CD8-positive, alpha-beta memory T cell (primary cell): ENCODE measurements at regions not wholly inside any gene's neighbourhood (a gene's known extent, or its start where the extent isn't known, plus 50 kb on each side); places are given as distances from the start of the nearest gene placed in this dataset.

Source experiments
- CTCF ChIA-PET: fragments of 350-600 bp; sonication (Branson Sonifier 250); formaldehyde crosslinking; loops from one replicate; lab custom pipeline; 2021; ENCODE audit warnings: antibody characterized with exemption; lab: Charles Lee
- POLR2A ChIA-PET: fragments of 350-600 bp; sonication (Branson Sonifier 250); formaldehyde crosslinking; loops from one replicate; lab custom pipeline; 2021; ENCODE audit warnings: antibody characterized with exemption; lab: Charles Lee
- DNase-seq, 5 donors: peaks; one replicate each; pipeline versions ENCODE4 v3.0.0 to v3.0.0-alpha.2; 2020 to 2022; ENCODE audit warnings: mixed read lengths in 1 of 5
- H3K27ac ChIP-seq: one replicate; pipeline ENCODE4 v1.7.0; 2013; ENCODE audit warnings: low read depth, mild to moderate bottlenecking, low read length, moderate library complexity
- H3K27me3 ChIP-seq: 2 replicates; pipeline ENCODE4 v1.7.0; 2013; ENCODE audit warnings: low read length, mild to moderate bottlenecking; ENCODE audit not compliant: insufficient read depth, poor library complexity, severe bottlenecking
- H3K36me3 ChIP-seq: 2 replicates; pipeline ENCODE4 v1.7.0; 2013; ENCODE audit warnings: mild to moderate bottlenecking, low read length, moderate library complexity; ENCODE audit not compliant: insufficient read depth
- H3K4me1 ChIP-seq: 2 replicates; pipeline ENCODE4 v1.7.0; 2013; ENCODE audit warnings: mild to moderate bottlenecking, low read length, moderate library complexity; ENCODE audit not compliant: insufficient read depth
- H3K4me3 ChIP-seq: 2 replicates; pipeline ENCODE4 v1.7.0; 2013; ENCODE audit warnings: mild to moderate bottlenecking, low read length
- H3K9me3 ChIP-seq: 2 replicates; pipeline ENCODE4 v1.7.0; 2013; ENCODE audit warnings: mild to moderate bottlenecking, low read length
- H3K27ac Mint-ChIP-seq, 8 donors: one replicate each; pipeline ENCODE4 v1.8.0; 2020 to 2021; ENCODE audit warnings: mixed read lengths in 8 of 8, mild to moderate bottlenecking in 6 of 8, inconsistent platforms in 3 of 8, moderate library complexity in 3 of 8
- H3K27me3 Mint-ChIP-seq, 2 donors: one replicate each; pipeline ENCODE4 v1.8.0; 2020 to 2021; ENCODE audit warnings: mixed read lengths in 2 of 2, mild to moderate bottlenecking in 1 of 2, moderate library complexity in 1 of 2
- H3K36me3 Mint-ChIP-seq, 3 donors: one replicate each; pipeline ENCODE4 v1.8.0; 2020 to 2021; ENCODE audit warnings: mixed read lengths in 3 of 3, inconsistent platforms in 1 of 3, mild to moderate bottlenecking in 1 of 3
- H3K4me1 Mint-ChIP-seq, 3 donors: one replicate each; pipeline ENCODE4 v1.8.0; 2020 to 2021; ENCODE audit warnings: mixed read lengths in 3 of 3, inconsistent platforms in 1 of 3, mild to moderate bottlenecking in 1 of 3
- H3K4me3 Mint-ChIP-seq, 7 donors: one replicate each; pipeline ENCODE4 v1.8.0; 2020 to 2021; ENCODE audit warnings: mixed read lengths in 7 of 7, mild to moderate bottlenecking in 6 of 7, moderate library complexity in 4 of 7, inconsistent platforms in 2 of 7
- H3K9me3 Mint-ChIP-seq, 5 donors: one replicate each; pipeline ENCODE4 v1.8.0; 2020 to 2022; ENCODE audit warnings: mixed read lengths in 5 of 5, mild to moderate bottlenecking in 3 of 5, moderate library complexity in 2 of 5, inconsistent platforms in 1 of 5

GRCh38 chr13:61144834-61145593 is 270.6 kb downstream of the PCDH20 start:
- POLR2A ChIA-PET: no interaction called here
- Mint-ChIP-seq H3K4me3 (no peak overlapping the region), H3K27me3 (no peaks in the 10 kb centered on the region), H3K27ac (no peak overlapping the region), H3K36me3 (no peaks in the 10 kb centered on the region), H3K4me1 (no peaks in the 10 kb centered on the region), H3K9me3 (peaks cover 6 to 15% (median 9%) of the 10 kb centered on the region in 5 donors)
- Histone ChIP-seq H3K27ac (no peak overlapping the region), H3K27me3 (no peaks in the 10 kb centered on the region), H3K4me1 (no peaks in the 10 kb centered on the region), H3K36me3 (no peaks in the 10 kb centered on the region), H3K4me3 (no peak overlapping the region), H3K9me3 (no peaks in the 10 kb centered on the region)
- no peak for DNase-seq
- CTCF ChIA-PET: no interaction called here

DNA sequence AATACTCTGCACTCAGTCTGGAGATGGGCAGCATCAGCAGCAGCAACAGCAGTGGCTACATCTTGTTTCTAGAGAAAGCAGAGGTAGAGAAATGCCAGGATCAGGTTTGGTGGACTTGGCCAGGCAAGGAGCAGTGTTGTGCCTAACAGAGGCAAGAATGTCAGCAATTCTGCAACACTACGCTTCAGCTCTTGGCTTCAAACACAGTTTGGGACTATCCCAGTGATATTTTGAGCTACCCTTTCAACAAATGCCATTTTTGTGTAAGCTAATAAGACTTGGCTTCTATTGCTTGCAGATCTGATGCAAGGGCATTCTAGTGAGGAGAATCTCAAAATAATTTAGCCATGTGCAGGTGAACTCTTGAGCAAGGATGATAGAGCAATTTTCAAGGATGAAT is 271.3 kb downstream of the PCDH20 start:
- peaks cover 6 to 15% (median 9%) of the 10 kb centered on the region in 5 donors for H3K9me3 Mint-ChIP-seq
- H3K36me3 Mint-ChIP-seq: no peaks in the 10 kb centered on the region
- Histone ChIP-seq H3K27ac (no peak overlapping the region), H3K4me1 (no peaks in the 10 kb centered on the region), H3K27me3 (no peaks in the 10 kb centered on the region), H3K4me3 (no peak overlapping the region), H3K9me3 (no peaks in the 10 kb centered on the region), H3K36me3 (no peaks in the 10 kb centered on the region)
- POLR2A ChIA-PET: no interaction called here
- no peaks in the 10 kb centered on the region for H3K4me1 Mint-ChIP-seq
- no peak for DNase-seq
- no peak overlapping the region for H3K4me3 Mint-ChIP-seq
- peak overlapping the region in 1 of 8 donors; percentile 17 for H3K27ac Mint-ChIP-seq
- CTCF ChIA-PET: no interaction called here
- no peaks in the 10 kb centered on the region for H3K27me3 Mint-ChIP-seq

DNA sequence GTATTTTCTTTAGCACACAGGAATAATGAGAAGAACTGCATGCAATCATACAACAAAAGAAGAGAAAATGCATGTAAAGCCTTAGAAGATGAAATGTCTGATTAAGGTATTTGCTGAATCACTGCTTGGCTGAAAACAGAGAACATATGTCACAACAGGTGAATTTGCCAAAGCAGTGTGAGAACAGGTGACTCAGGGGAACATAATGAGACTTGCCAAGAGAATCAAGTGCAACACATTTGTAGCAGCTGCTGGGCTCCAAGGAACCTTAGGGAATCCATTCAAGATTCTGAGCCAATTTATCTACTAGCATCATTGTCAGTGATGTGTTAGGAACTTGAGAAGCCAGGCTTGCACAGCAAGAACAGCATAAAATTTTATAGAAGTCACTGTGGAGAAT is 273.1 kb downstream of the PCDH20 start:
- no peak overlapping the region for H3K27ac ChIP-seq
- H3K36me3 Mint-ChIP-seq: no peaks in the 10 kb centered on the region
- no peak for DNase-seq

GRCh38 chr13:61138857-61139256 is 276.8 kb downstream of the PCDH20 start:
- Mint-ChIP-seq H3K27me3 (no peaks in the 10 kb centered on the region), H3K9me3 (peaks cover 5 to 11% (median 6%) of the 10 kb centered on the region in 5 donors)

More for the DNA sequence above, 273.1 kb downstream of the PCDH20 start:
- Mint-ChIP-seq H3K4me3 (no peak overlapping the region), H3K27ac (no peak overlapping the region), H3K27me3 (no peaks in the 10 kb centered on the region), H3K9me3 (peaks cover 5 to 13% (median 9%) of the 10 kb centered on the region in 5 donors), H3K4me1 (no peaks in the 10 kb centered on the region)
- Histone ChIP-seq H3K4me1 (no peaks in the 10 kb centered on the region), H3K36me3 (no peaks in the 10 kb centered on the region), H3K4me3 (no peak overlapping the region), H3K27me3 (no peaks in the 10 kb centered on the region), H3K9me3 (no peaks in the 10 kb centered on the region)
- CTCF ChIA-PET: no interaction called here
- POLR2A ChIA-PET: no interaction called here

GRCh38 chr13:61136515-61136914 is 279.1 kb downstream of the PCDH20 start:
- no peak overlapping the region for H3K27ac Mint-ChIP-seq
- peaks cover 0 to 8% (median 2%) of the 10 kb centered on the region in 5 donors for H3K9me3 Mint-ChIP-seq
- H3K4me1 Mint-ChIP-seq: no peaks in the 10 kb centered on the region
- Histone ChIP-seq H3K9me3 (no peaks in the 10 kb centered on the region), H3K27me3 (no peaks in the 10 kb centered on the region), H3K36me3 (no peaks in the 10 kb centered on the region), H3K27ac (no peak overlapping the region), H3K4me3 (no peak overlapping the region), H3K4me1 (no peaks in the 10 kb centered on the region)
- no peak for DNase-seq
- no peaks in the 10 kb centered on the region for H3K27me3 Mint-ChIP-seq
- ChIA-PET POLR2A (no interaction called here), CTCF (no interaction called here)
- H3K4me3 Mint-ChIP-seq: no peak overlapping the region
- H3K36me3 Mint-ChIP-seq: no peaks in the 10 kb centered on the region

More at GRCh38 chr13:61138857-61139256, 276.8 kb downstream of the PCDH20 start:
- ChIA-PET CTCF (no interaction called here), POLR2A (no interaction called here)
- Mint-ChIP-seq H3K4me1 (no peaks in the 10 kb centered on the region), H3K4me3 (no peak overlapping the region), H3K36me3 (no peaks in the 10 kb centered on the region), H3K27ac (no peak overlapping the region)
- no peaks in the 10 kb centered on the region for H3K9me3 ChIP-seq
- no peaks in the 10 kb centered on the region for H3K36me3 ChIP-seq
- no peaks in the 10 kb centered on the region for H3K4me1 ChIP-seq
- H3K27me3 ChIP-seq: no peaks in the 10 kb centered on the region
- no peak for DNase-seq
- no peak overlapping the region for H3K27ac ChIP-seq
- no peak overlapping the region for H3K4me3 ChIP-seq

- Histone ChIP-seq H3K9me3 (no peaks in the 10 kb centered on the region), H3K4me3 (no peak overlapping the region), H3K27ac (no peak overlapping the region), H3K36me3 (no peaks in the 10 kb centered on the region), H3K4me1 (no peaks in the 10 kb centered on the region), H3K27me3 (no peaks in the 10 kb centered on the region)
- ChIA-PET CTCF (no interaction called here), POLR2A (no interaction called here)
- H3K27ac Mint-ChIP-seq: no peak overlapping the region
- DNase-seq: no peak
- H3K4me3 Mint-ChIP-seq: no peak overlapping the region
- H3K36me3 Mint-ChIP-seq: no peaks in the 10 kb centered on the region
- no peaks in the 10 kb centered on the region for H3K27me3 Mint-ChIP-seq
- peaks cover 0 to 10% (median 2%) of the 10 kb centered on the region in 5 donors for H3K9me3 Mint-ChIP-seq
- no peaks in the 10 kb centered on the region for H3K4me1 Mint-ChIP-seq
Measured at GRCh38 chr13:61136093-61136492, 279.6 kb downstream of the PCDH20 start.

- no peaks in the 10 kb centered on the region for H3K4me1 Mint-ChIP-seq
- POLR2A ChIA-PET: no interaction called here
Measured at GRCh38 chr13:61135583-61135982, 280.1 kb downstream of the PCDH20 start.

GRCh38 chr13:61128850-61129645 is 286.6 kb downstream of the PCDH20 start:
- Histone ChIP-seq H3K36me3 (no peaks in the 10 kb centered on the region), H3K9me3 (no peaks in the 10 kb centered on the region), H3K27ac (no peak overlapping the region), H3K4me1 (no peaks in the 10 kb centered on the region), H3K4me3 (no peak overlapping the region), H3K27me3 (no peaks in the 10 kb centered on the region)
- no peak overlapping the region for H3K27ac Mint-ChIP-seq
- no peaks in the 10 kb centered on the region for H3K4me1 Mint-ChIP-seq
- ChIA-PET CTCF (no interaction called here), POLR2A (no interaction called here)
- H3K4me3 Mint-ChIP-seq: no peak overlapping the region
- H3K27me3 Mint-ChIP-seq: no peaks in the 10 kb centered on the region
- peaks cover 0 to 13% (median 4%) of the 10 kb centered on the region in 5 donors for H3K9me3 Mint-ChIP-seq
- H3K36me3 Mint-ChIP-seq: no peaks in the 10 kb centered on the region
- DNase-seq: no peak

More at GRCh38 chr13:61135583-61135982, 280.1 kb downstream of the PCDH20 start:
- no peak for DNase-seq
- H3K27me3 Mint-ChIP-seq: no peaks in the 10 kb centered on the region
- no peak overlapping the region for H3K27ac ChIP-seq
- H3K36me3 Mint-ChIP-seq: no peaks in the 10 kb centered on the region
- CTCF ChIA-PET: no interaction called here
- no peaks in the 10 kb centered on the region for H3K27me3 ChIP-seq
- H3K36me3 ChIP-seq: no peaks in the 10 kb centered on the region
- peaks cover 0 to 11% (median 2%) of the 10 kb centered on the region in 5 donors for H3K9me3 Mint-ChIP-seq
- no peak overlapping the region for H3K4me3 Mint-ChIP-seq
- H3K27ac Mint-ChIP-seq: no peak overlapping the region
- H3K4me3 ChIP-seq: no peak overlapping the region
- H3K9me3 ChIP-seq: no peaks in the 10 kb centered on the region
- no peaks in the 10 kb centered on the region for H3K4me1 ChIP-seq
